DMS53 (cell line): ENCODE measurements at regions not wholly inside any gene's neighbourhood (a gene's known extent, or its start where the extent isn't known, plus 50 kb on each side); places are given as distances from the start of the nearest gene placed in this dataset.
"Not testable (repeated sequence)": the region's sequence is repeated elsewhere in the genome, so short reads cannot be mapped to it uniquely, and the experiment has no call there.

ENCODE experiments used
- DNase-seq: peaks from one replicate; lab custom pipeline; 2025; lab: John Stamatoyannopoulos, UW

- DNase-seq, result peak; percentile 75
Measured at GRCh38 chrX:144494074-144494473, 610.2 kb downstream of the UBE2NL start.

- no peak for DNase-seq
Measured at GRCh38 chrX:144531877-144532276, 648.0 kb downstream of the UBE2NL start.

- peak; percentile 42 for DNase-seq
Measured at GRCh38 chrX:144566592-144566991, 680.7 kb upstream of the SPANXN1 start.

GRCh38 chrX:144586756-144587155 lies 660.5 kb upstream of the SPANXN1 start:
- peak; percentile 44 for DNase-seq

GRCh38 chrX:144592036-144592435 lies 655.3 kb upstream of the SPANXN1 start:
- no peak for DNase-seq

- no peak for DNase-seq
Measured at GRCh38 chrX:144601010-144601409, 646.3 kb upstream of the SPANXN1 start.

- no peak for DNase-seq
Measured at GRCh38 chrX:144612076-144612475, 635.2 kb upstream of the SPANXN1 start.

- no peak for DNase-seq
Measured at GRCh38 chrX:144616317-144616716, 631.0 kb upstream of the SPANXN1 start.

- DNase-seq, result no peak
Measured at GRCh38 chrX:144627947-144628346, 619.4 kb upstream of the SPANXN1 start.

- not testable (repeated sequence) for DNase-seq
Measured at GRCh38 chrX:144634451-144634850, 612.9 kb upstream of the SPANXN1 start.

- DNase-seq, result no peak
Measured at GRCh38 chrX:144637731-144638130, 609.6 kb upstream of the SPANXN1 start.

GRCh38 chrX:144648788-144649187 lies 598.5 kb upstream of the SPANXN1 start:
- no peak for DNase-seq

- no peak for DNase-seq
Measured at GRCh38 chrX:144681501-144681900, 565.8 kb upstream of the SPANXN1 start.

GRCh38 chrX:144683247-144683646 lies 564.1 kb upstream of the SPANXN1 start:
- no peak for DNase-seq

- no peak for DNase-seq
Measured at GRCh38 chrX:144709841-144710240, 537.5 kb upstream of the SPANXN1 start.

GRCh38 chrX:144715337-144715736 lies 532.0 kb upstream of the SPANXN1 start:
- no peak for DNase-seq

GRCh38 chrX:144716187-144716586 lies 531.1 kb upstream of the SPANXN1 start:
- no peak for DNase-seq

- no peak for DNase-seq
Measured at GRCh38 chrX:144717682-144718081, 529.6 kb upstream of the SPANXN1 start.

GRCh38 chrX:144722307-144722706 lies 525.0 kb upstream of the SPANXN1 start:
- peak; percentile 33 for DNase-seq

GRCh38 chrX:144730471-144730870 lies 516.8 kb upstream of the SPANXN1 start:
- no peak for DNase-seq

GRCh38 chrX:144732588-144732987 lies 514.7 kb upstream of the SPANXN1 start:
- DNase-seq, result no peak

GRCh38 chrX:144738246-144738645 lies 509.1 kb upstream of the SPANXN1 start:
- no peak for DNase-seq

GRCh38 chrX:144768540-144768939 lies 478.8 kb upstream of the SPANXN1 start:
- DNase-seq, result no peak

- DNase-seq, result not testable (repeated sequence)
Measured at GRCh38 chrX:144783528-144783927, 463.8 kb upstream of the SPANXN1 start.

- no peak for DNase-seq
Measured at GRCh38 chrX:144790148-144790547, 457.2 kb upstream of the SPANXN1 start.
